GM18861 (cell line): ENCODE measurements at regions not wholly inside any gene's neighbourhood (a gene's known extent, or its start where the extent isn't known, plus 50 kb on each side); places are given as distances from the start of the nearest gene placed in this dataset.
"Not testable (repeated sequence)": the region's sequence is repeated elsewhere in the genome, so short reads cannot be mapped to it uniquely, and the experiment has no call there.

Experiments used
- ATAC-seq: cut with Tn5 transposase; IDR thresholded peaks from one replicate; pipeline ENCODE4 v1.9.1; 2021; ENCODE audit not compliant: unreplicated experiment

- ATAC-seq = no peak
Observed at GRCh38 chr14:101616202-101616601, 54.9 kb downstream of the DIO3 start.

- ATAC-seq = no peak
Observed at GRCh38 chr14:101619484-101619883, 58.2 kb downstream of the DIO3 start.

GRCh38 chr14:101620031-101620788, 58.9 kb downstream of the DIO3 start:
- ATAC-seq = no peak

- no peak for ATAC-seq
Observed at GRCh38 chr14:101620821-101621785, 59.8 kb downstream of the DIO3 start.

- ATAC-seq = no peak
Observed at GRCh38 chr14:101622251-101623076, 61.2 kb downstream of the DIO3 start.

- no peak for ATAC-seq
Observed at GRCh38 chr14:101623077-101623372, 61.7 kb downstream of the DIO3 start.

GRCh38 chr14:101623685-101624444, 62.6 kb downstream of the DIO3 start:
- no peak for ATAC-seq

- no peak for ATAC-seq
Observed at GRCh38 chr14:101624536-101624935, 63.2 kb downstream of the DIO3 start.

GRCh38 chr14:101625336-101626097, 64.2 kb downstream of the DIO3 start:
- no peak for ATAC-seq

- no peak for ATAC-seq
Observed at GRCh38 chr14:101626331-101626730, 65.0 kb downstream of the DIO3 start.

- ATAC-seq = no peak
Observed at GRCh38 chr14:101627915-101628262, 66.6 kb downstream of the DIO3 start.

- ATAC-seq = no peak
Observed at GRCh38 chr14:101628471-101628966, 67.2 kb downstream of the DIO3 start.

GRCh38 chr14:101628975-101629374, 67.7 kb downstream of the DIO3 start:
- ATAC-seq = no peak

- ATAC-seq = no peak
Observed at GRCh38 chr14:101630056-101630965, 69.0 kb downstream of the DIO3 start.

GRCh38 chr14:101631199-101631598, 69.9 kb downstream of the DIO3 start:
- ATAC-seq = no peak

GRCh38 chr14:101631970-101632369, 70.7 kb downstream of the DIO3 start:
- ATAC-seq = not testable (repeated sequence)

- ATAC-seq = no peak
Observed at GRCh38 chr14:101632520-101632919, 71.2 kb downstream of the DIO3 start.

- no peak for ATAC-seq
Observed at GRCh38 chr14:101633276-101633675, 72.0 kb downstream of the DIO3 start.
